ENCODE measurements at regions not wholly inside any gene's neighbourhood (a gene's known extent, or its start where the extent isn't known, plus 50 kb on each side); places are given as distances from the start of the nearest gene placed in this dataset.

- TF ChIP-seq POLR2AphosphoS5 (IDR thresholded peaks at IDR 0.05; ENCODE audit: low read depth, low read length) = no peak
- no peak for TF ChIP-seq TAF1 (IDR thresholded peaks at IDR 0.05; ENCODE audit: borderline replicate concordance, insufficient read depth, low read length)
- TF ChIP-seq SIN3A (IDR thresholded peaks at IDR 0.05; ENCODE audit: borderline replicate concordance, insufficient read depth, low read length) = no peak
- no peak for TF ChIP-seq REST (IDR thresholded peaks at IDR 0.05; ENCODE audit: insufficient read depth in 1 of 2, low read depth in 2 of 2, low read length in 2 of 2)
- no peak for TF ChIP-seq FOXP2 (optimal IDR thresholded peaks at IDR 0.05; ENCODE audit: borderline replicate concordance, extremely low read depth, extremely low read length, insufficient read depth)
Observed at GRCh38 chr9:126211441-126212074, 115.1 kb upstream of the MVB12B start.

- no peak for TF ChIP-seq SIN3A (IDR thresholded peaks at IDR 0.05; ENCODE audit: borderline replicate concordance, insufficient read depth, low read length)
- TF ChIP-seq TAF1 (IDR thresholded peaks at IDR 0.05; ENCODE audit: borderline replicate concordance, insufficient read depth, low read length) = no peak
- TF ChIP-seq REST (IDR thresholded peaks at IDR 0.05; ENCODE audit: insufficient read depth in 1 of 2, low read depth in 2 of 2, low read length in 2 of 2) = no peak
- TF ChIP-seq FOXP2 (optimal IDR thresholded peaks at IDR 0.05; ENCODE audit: borderline replicate concordance, extremely low read depth, extremely low read length, insufficient read depth) = no peak
- no peak for TF ChIP-seq POLR2AphosphoS5 (IDR thresholded peaks at IDR 0.05; ENCODE audit: low read depth, low read length)
Observed at GRCh38 chr9:126215486-126215885, 111.1 kb upstream of the MVB12B start.

GRCh38 chr9:126216826-126217225 is 109.8 kb upstream of the MVB12B start:
- no peak for TF ChIP-seq REST (IDR thresholded peaks at IDR 0.05; ENCODE audit: insufficient read depth in 1 of 2, low read depth in 2 of 2, low read length in 2 of 2)

- TF ChIP-seq TAF1 (IDR thresholded peaks at IDR 0.05; ENCODE audit: borderline replicate concordance, insufficient read depth, low read length) (no peak), SIN3A (IDR thresholded peaks at IDR 0.05; ENCODE audit: borderline replicate concordance, insufficient read depth, low read length) (no peak), FOXP2 (optimal IDR thresholded peaks at IDR 0.05; ENCODE audit: borderline replicate concordance, extremely low read depth, extremely low read length, insufficient read depth) (no peak), REST (IDR thresholded peaks at IDR 0.05; ENCODE audit: insufficient read depth in 1 of 2, low read depth in 2 of 2, low read length in 2 of 2) (no peak), POLR2AphosphoS5 (IDR thresholded peaks at IDR 0.05; ENCODE audit: low read depth, low read length) (no peak)
Observed at GRCh38 chr9:126217250-126217653, 109.4 kb upstream of the MVB12B start.

GRCh38 chr9:126217797-126218196 is 108.8 kb upstream of the MVB12B start:
- TF ChIP-seq POLR2AphosphoS5 (IDR thresholded peaks at IDR 0.05; ENCODE audit: low read depth, low read length) (no peak), REST (IDR thresholded peaks at IDR 0.05; ENCODE audit: insufficient read depth in 1 of 2, low read depth in 2 of 2, low read length in 2 of 2) (no peak), FOXP2 (optimal IDR thresholded peaks at IDR 0.05; ENCODE audit: borderline replicate concordance, extremely low read depth, extremely low read length, insufficient read depth) (no peak), SIN3A (IDR thresholded peaks at IDR 0.05; ENCODE audit: borderline replicate concordance, insufficient read depth, low read length) (no peak), TAF1 (IDR thresholded peaks at IDR 0.05; ENCODE audit: borderline replicate concordance, insufficient read depth, low read length) (no peak)

Data from PFSK-1 (cell line).